ENCODE measurements at regions not wholly inside any gene's neighbourhood (a gene's known extent, or its start where the extent isn't known, plus 50 kb on each side); places are given as distances from the start of the nearest gene placed in this dataset.

DNA sequence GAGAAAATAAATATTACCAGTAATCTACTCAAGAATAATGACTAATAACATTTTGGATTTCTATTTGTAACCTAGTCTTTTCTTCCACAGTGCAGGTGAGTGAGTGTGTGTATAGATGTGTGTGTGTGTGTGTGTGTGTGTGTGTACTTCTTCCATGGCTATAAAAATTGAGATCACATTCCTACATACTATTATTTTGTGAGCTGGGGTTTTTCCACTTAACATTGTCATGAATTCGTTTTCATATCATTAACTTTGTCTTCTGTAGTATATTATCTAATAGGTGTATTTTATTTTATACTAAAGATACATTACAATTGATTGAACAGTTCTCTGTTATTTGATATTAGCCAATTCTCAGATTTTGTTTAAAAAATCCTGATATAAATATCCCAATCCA lies 152.4 kb upstream of the TRPC7 start:
- no peaks in the 10 kb centered on the region for H3K4me1 ChIP-seq (ENCODE audit: control insufficient read depth in 1 of 2, insufficient read depth in 2 of 2, low read depth in 1 of 2, low read length in 1 of 2)
- H3K36me3 ChIP-seq (replicated peaks in 1 of 2; ENCODE audit: control insufficient read depth in 1 of 2, insufficient read depth in 2 of 2, low read length in 1 of 2), result no peaks in the 10 kb centered on the region
- no peak overlapping the region for H3K4me2 ChIP-seq
- H3K4me3 ChIP-seq (ENCODE audit: low read depth in 2 of 2, low read length in 1 of 2), result no peak overlapping the region
- H3K9me2 ChIP-seq, result no peaks in the 10 kb centered on the region
- H3K27ac ChIP-seq (ENCODE audit: low read depth in 2 of 2, low read length in 1 of 2), result no peak overlapping the region
- no peaks in the 10 kb centered on the region for H3K9me3 ChIP-seq
- DNase-seq, result no peak
- H2AFZ ChIP-seq (ENCODE audit: low read depth), result no peak overlapping the region
- peaks cover 4% of the 10 kb centered on the region; the same call in 1 of the 2 replicates for H3K27me3 ChIP-seq (ENCODE audit: insufficient read depth)
- H3F3A ChIP-seq (replicated peaks; ENCODE audit: insufficient read depth), result no peaks in the 10 kb centered on the region
- TF ChIP-seq SMC3 (IDR thresholded peaks at IDR 0.05; ENCODE audit: low read depth, low read length) (no peak), PBX3 (IDR thresholded peaks at IDR 0.05) (no peak), USF1 (IDR thresholded peaks at IDR 0.05; ENCODE audit: borderline replicate concordance, low read depth) (no peak), RXRA (IDR thresholded peaks at IDR 0.05; ENCODE audit: borderline replicate concordance, low read depth) (no peak)
- TF ChIP-seq, protein P1, sequence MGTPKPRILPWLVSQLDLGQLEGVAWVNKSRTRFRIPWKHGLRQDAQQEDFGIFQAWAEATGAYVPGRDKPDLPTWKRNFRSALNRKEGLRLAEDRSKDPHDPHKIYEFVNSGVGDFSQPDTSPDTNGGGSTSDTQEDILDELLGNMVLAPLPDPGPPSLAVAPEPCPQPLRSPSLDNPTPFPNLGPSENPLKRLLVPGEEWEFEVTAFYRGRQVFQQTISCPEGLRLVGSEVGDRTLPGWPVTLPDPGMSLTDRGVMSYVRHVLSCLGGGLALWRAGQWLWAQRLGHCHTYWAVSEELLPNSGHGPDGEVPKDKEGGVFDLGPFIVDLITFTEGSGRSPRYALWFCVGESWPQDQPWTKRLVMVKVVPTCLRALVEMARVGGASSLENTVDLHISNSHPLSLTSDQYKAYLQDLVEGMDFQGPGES (IDR thresholded peaks at IDR 0.05; ENCODE audit: low read depth, low read length), result no peak
- no peaks in the 10 kb centered on the region for H3K79me2 ChIP-seq (ENCODE audit: insufficient read depth)
- H3K9ac ChIP-seq, result no peak overlapping the region
- ChIA-PET CTCF (no interaction called here), POLR2A (no interaction called here)
- WGBS (ENCODE audit: low lambda C conversion rate), result 0% methylated on average over 1 of the region's 1 CpG
- no peaks in the 10 kb centered on the region for H4K20me1 ChIP-seq (ENCODE audit: insufficient read depth)

- Histone ChIP-seq H4K20me1 (ENCODE audit: insufficient read depth) (no peaks in the 10 kb centered on the region), H2AFZ (ENCODE audit: low read depth) (no peak overlapping the region), H3K4me3 (ENCODE audit: low read depth in 2 of 2, low read length in 1 of 2) (no peak overlapping the region), H3K4me2 (no peak overlapping the region), H3K9ac (no peak overlapping the region), H3K79me2 (ENCODE audit: insufficient read depth) (no peaks in the 10 kb centered on the region), H3K27me3 (ENCODE audit: insufficient read depth) (peaks cover 4% of the 10 kb centered on the region; the same call in 1 of the 2 replicates), H3K9me3 (no peaks in the 10 kb centered on the region), H3K4me1 (ENCODE audit: control insufficient read depth in 1 of 2, insufficient read depth in 2 of 2, low read depth in 1 of 2, low read length in 1 of 2) (no peaks in the 10 kb centered on the region), H3K36me3 (replicated peaks in 1 of 2; ENCODE audit: control insufficient read depth in 1 of 2, insufficient read depth in 2 of 2, low read length in 1 of 2) (no peaks in the 10 kb centered on the region), H3K27ac (ENCODE audit: low read depth in 2 of 2, low read length in 1 of 2) (no peak overlapping the region), H3K9me2 (no peaks in the 10 kb centered on the region), H3F3A (replicated peaks; ENCODE audit: insufficient read depth) (no peaks in the 10 kb centered on the region)
- TF ChIP-seq, protein P2, sequence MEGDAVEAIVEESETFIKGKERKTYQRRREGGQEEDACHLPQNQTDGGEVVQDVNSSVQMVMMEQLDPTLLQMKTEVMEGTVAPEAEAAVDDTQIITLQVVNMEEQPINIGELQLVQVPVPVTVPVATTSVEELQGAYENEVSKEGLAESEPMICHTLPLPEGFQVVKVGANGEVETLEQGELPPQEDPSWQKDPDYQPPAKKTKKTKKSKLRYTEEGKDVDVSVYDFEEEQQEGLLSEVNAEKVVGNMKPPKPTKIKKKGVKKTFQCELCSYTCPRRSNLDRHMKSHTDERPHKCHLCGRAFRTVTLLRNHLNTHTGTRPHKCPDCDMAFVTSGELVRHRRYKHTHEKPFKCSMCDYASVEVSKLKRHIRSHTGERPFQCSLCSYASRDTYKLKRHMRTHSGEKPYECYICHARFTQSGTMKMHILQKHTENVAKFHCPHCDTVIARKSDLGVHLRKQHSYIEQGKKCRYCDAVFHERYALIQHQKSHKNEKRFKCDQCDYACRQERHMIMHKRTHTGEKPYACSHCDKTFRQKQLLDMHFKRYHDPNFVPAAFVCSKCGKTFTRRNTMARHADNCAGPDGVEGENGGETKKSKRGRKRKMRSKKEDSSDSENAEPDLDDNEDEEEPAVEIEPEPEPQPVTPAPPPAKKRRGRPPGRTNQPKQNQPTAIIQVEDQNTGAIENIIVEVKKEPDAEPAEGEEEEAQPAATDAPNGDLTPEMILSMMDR (IDR thresholded peaks at IDR 0.05), result no peak
- TF ChIP-seq MEF2A (IDR thresholded peaks at IDR 0.05; ENCODE audit: borderline replicate concordance, low read depth), result no peak
- TF ChIP-seq RAD21 (IDR thresholded peaks at IDR 0.05; ENCODE audit: low read length), result no peak
- TF ChIP-seq, protein P3, sequence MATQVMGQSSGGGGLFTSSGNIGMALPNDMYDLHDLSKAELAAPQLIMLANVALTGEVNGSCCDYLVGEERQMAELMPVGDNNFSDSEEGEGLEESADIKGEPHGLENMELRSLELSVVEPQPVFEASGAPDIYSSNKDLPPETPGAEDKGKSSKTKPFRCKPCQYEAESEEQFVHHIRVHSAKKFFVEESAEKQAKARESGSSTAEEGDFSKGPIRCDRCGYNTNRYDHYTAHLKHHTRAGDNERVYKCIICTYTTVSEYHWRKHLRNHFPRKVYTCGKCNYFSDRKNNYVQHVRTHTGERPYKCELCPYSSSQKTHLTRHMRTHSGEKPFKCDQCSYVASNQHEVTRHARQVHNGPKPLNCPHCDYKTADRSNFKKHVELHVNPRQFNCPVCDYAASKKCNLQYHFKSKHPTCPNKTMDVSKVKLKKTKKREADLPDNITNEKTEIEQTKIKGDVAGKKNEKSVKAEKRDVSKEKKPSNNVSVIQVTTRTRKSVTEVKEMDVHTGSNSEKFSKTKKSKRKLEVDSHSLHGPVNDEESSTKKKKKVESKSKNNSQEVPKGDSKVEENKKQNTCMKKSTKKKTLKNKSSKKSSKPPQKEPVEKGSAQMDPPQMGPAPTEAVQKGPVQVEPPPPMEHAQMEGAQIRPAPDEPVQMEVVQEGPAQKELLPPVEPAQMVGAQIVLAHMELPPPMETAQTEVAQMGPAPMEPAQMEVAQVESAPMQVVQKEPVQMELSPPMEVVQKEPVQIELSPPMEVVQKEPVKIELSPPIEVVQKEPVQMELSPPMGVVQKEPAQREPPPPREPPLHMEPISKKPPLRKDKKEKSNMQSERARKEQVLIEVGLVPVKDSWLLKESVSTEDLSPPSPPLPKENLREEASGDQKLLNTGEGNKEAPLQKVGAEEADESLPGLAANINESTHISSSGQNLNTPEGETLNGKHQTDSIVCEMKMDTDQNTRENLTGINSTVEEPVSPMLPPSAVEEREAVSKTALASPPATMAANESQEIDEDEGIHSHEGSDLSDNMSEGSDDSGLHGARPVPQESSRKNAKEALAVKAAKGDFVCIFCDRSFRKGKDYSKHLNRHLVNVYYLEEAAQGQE (IDR thresholded peaks at IDR 0.05; ENCODE audit: low read depth, low read length), result no peak
- no peak for TF ChIP-seq PBX3 (IDR thresholded peaks at IDR 0.05)
- TF ChIP-seq GABPA (IDR thresholded peaks at IDR 0.05; ENCODE audit: low read depth), result no peak
- no peak for TF ChIP-seq FOSL2 (IDR thresholded peaks at IDR 0.05; ENCODE audit: borderline replicate concordance, low read depth)
- TF ChIP-seq SIN3A (IDR thresholded peaks at IDR 0.05; ENCODE audit: borderline replicate concordance, low read depth, low read length), result no peak
- no peak for TF ChIP-seq TEAD4 (IDR thresholded peaks at IDR 0.05; ENCODE audit: borderline replicate concordance, insufficient read depth)
- POLR2A ChIA-PET, result no interaction called here
- CTCF ChIA-PET, result interaction anchor here (0.9 kb wide), 1 partner anchor 12 kb away, joined by 3 read pairs; no protein-coding TSS in a partner anchor
- 37% methylated on average over 3 of the region's 3 CpGs for WGBS (ENCODE audit: low lambda C conversion rate)
- no peak for DNase-seq
These were observed 151.3 kb upstream of the TRPC7 start for GRCh38 chr5:136516637-136517036.

All from SK-N-SH (cell line).